Gastrocnemius medialis (tissue), 4 donors: ENCODE measurements at regions not wholly inside any gene's neighbourhood (a gene's known extent, or its start where the extent isn't known, plus 50 kb on each side); places are given as distances from the start of the nearest gene placed in this dataset.

Experiments used
- ATAC-seq, 2 donors: fragments of 150-250 bp; one replicate each; pipeline ENCODE4 v1.9.1; 2016
- DNase-seq, 2 donors: peaks; one replicate each; pipeline ENCODE4 v3.0.0-alpha.2; 2019
- H3K27ac ChIP-seq, 4 donors: fragments of 200-600 bp; sonication (generic); 1 replicate in 1 of 4; 2 replicates in 3 of 4; pipeline ENCODE4 v1.5.1; 2016 to 2018; ENCODE audit warnings: mild to moderate bottlenecking in 2 of 4, moderate library complexity in 1 of 4
- H3K27me3 ChIP-seq, 3 donors: fragments of 200-600 bp; sonication (generic) in 2 of 3; 1 replicate in 1 of 3; 2 replicates in 2 of 3; pipeline versions ENCODE4 v1.5.1 to v1.6.0; 2016 to 2019; ENCODE audit warnings: mild to moderate bottlenecking in 1 of 3, moderate library complexity in 1 of 3
- H3K36me3 ChIP-seq, 2 donors: fragments of 200-600 bp; sonication (generic) in 1 of 2; one replicate each; pipeline ENCODE4 v1.5.1; 2017 to 2018
- H3K4me1 ChIP-seq, 2 donors: fragments of 200-600 bp; sonication (generic) in 1 of 2; one replicate each; pipeline ENCODE4 v1.5.1; 2016 to 2017; ENCODE audit warnings: mild to moderate bottlenecking in 2 of 2
- H3K4me3 ChIP-seq, 4 donors: fragments of 200-600 bp; sonication (generic) in 3 of 4; 1 replicate in 1 of 4; 2 replicates in 3 of 4; pipeline ENCODE4 v1.5.1; 2016 to 2019; ENCODE audit warnings: mild to moderate bottlenecking in 2 of 4
- H3K9me3 ChIP-seq, 3 donors: fragments of 200-600 bp; sonication (generic) in 2 of 3; 1 replicate in 1 of 3; 2 replicates in 2 of 3; pipeline ENCODE4 v1.5.1; 2016 to 2019
- POLR2A ChIP-seq, 2 donors: fragments of 450-650 bp; IDR thresholded peaks; one replicate each; pipeline ENCODE4 v1.6.1; 2017; ENCODE audit warnings: antibody characterized with exemption in 2 of 2, mild to moderate bottlenecking in 2 of 2, moderate library complexity in 2 of 2
- in situ Hi-C, 4 donors: fragments of 200-750 bp; cut with MboI; loops; one replicate each; pipeline versions ENCODE4 v1.15.0 to v1.8.0; 2017; ENCODE audit warnings: low sequenced_read_pairs in 4 of 4
- intact Hi-C: fragments of 100-400 bp; cut with DNase I; formaldehyde crosslinking; loops from one replicate; pipeline ENCODE4 v1.15.1; 2023; ENCODE audit warnings: low total_unique reads
- TF ChIP-seq, protein P1 (sequence below), 5 experiments: fragments of 450-650 bp in 3 of 5; fragments of 200-600 bp in 2 of 5; sonication (generic) in 2 of 5; IDR thresholded peaks in 4 of 5; conservative IDR thresholded peaks in 1 of 5; 1 replicate in 4 of 5; 2 replicates in 1 of 5; pipeline ENCODE4 v1.5.1; 2016 to 2019; ENCODE audit warnings: antibody characterized with exemption in 5 of 5, mild to moderate bottlenecking in 3 of 5, moderate library complexity in 3 of 5

DNA sequence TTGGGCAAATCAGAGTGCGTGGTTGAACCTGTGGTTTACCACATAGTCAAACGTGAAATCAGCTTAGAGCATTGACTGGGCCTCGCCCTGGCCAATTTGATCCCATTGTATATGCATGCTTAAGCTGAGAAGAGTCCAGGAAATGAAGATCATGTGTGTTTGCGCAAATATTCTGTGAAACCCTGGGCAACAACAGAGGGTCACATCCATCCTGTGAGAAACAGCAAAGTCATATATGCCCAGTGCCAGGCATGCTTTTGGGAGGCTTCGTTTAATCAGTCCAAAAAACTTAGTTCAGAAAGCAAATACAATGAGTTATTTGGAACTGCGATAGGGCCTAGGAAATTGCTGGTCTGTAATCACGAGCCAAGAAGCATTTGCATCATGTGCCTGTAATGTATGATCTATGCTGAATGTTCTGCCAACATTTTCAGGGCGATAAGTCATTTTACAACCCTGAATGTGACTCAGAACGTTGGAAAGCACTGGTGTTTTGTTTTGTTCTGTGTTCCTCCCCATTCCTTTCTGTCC is 412.1 kb upstream of the CELF2 start:
- Histone ChIP-seq H3K4me1 (peaks cover 5 to 7% of the 10 kb centered on the region in 2 donors), H3K36me3 (no peaks in the 10 kb centered on the region), H3K4me3 (no peak overlapping the region), H3K27ac (peak overlapping the region; percentile 67 to 83 (median 76)), H3K9me3 (no peaks in the 10 kb centered on the region), H3K27me3 (no peaks in the 10 kb centered on the region)
- intact Hi-C loops, result no loop called here
- ATAC-seq (peak; percentile 99 to 100), DNase-seq (peak; percentile 64 to 65)
- in situ Hi-C loops, result no loop called here
- TF ChIP-seq, protein P1, sequence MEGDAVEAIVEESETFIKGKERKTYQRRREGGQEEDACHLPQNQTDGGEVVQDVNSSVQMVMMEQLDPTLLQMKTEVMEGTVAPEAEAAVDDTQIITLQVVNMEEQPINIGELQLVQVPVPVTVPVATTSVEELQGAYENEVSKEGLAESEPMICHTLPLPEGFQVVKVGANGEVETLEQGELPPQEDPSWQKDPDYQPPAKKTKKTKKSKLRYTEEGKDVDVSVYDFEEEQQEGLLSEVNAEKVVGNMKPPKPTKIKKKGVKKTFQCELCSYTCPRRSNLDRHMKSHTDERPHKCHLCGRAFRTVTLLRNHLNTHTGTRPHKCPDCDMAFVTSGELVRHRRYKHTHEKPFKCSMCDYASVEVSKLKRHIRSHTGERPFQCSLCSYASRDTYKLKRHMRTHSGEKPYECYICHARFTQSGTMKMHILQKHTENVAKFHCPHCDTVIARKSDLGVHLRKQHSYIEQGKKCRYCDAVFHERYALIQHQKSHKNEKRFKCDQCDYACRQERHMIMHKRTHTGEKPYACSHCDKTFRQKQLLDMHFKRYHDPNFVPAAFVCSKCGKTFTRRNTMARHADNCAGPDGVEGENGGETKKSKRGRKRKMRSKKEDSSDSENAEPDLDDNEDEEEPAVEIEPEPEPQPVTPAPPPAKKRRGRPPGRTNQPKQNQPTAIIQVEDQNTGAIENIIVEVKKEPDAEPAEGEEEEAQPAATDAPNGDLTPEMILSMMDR (IDR thresholded peaks at IDR 0.05 in 4 of 5, conservative IDR thresholded peaks at IDR 0.05 in 1 of 5), result no peak
- no peak for TF ChIP-seq POLR2A (IDR thresholded peaks at IDR 0.05)

DNA sequence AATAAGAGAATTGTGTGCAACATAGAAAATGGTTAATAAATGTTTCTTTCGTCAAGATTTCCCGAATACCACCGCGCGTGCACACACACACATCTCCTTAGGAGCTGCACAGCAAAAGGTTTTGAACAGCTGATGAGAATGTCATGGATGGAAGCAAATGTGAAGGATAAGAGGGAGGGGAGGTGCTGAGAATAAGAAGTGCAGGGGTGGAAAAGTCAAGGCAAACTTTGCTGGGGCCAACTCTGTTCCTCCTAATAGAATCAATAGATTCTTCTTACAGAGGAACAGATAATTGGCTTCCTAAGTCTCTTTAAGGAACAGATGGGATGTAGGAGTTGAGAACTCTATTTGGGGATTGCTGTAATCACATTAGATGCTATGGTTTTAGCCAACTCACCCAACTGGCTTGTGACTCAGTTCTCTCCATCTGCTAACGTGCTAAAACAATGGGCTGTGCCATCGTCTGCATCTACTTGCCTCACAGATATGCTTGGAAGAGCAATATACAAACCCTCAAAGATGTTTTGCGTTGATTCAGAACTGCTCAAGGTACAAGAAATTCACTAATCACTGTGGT is 408.2 kb upstream of the CELF2 start:
- TF ChIP-seq POLR2A (IDR thresholded peaks at IDR 0.05), result no peak
- TF ChIP-seq, protein P1 (IDR thresholded peaks at IDR 0.05 in 4 of 5, conservative IDR thresholded peaks at IDR 0.05 in 1 of 5), result no peak
- intact Hi-C loops (no loop called here), in situ Hi-C loops (no loop called here)
- Histone ChIP-seq H3K4me1 (peaks cover 5 to 7% of the 10 kb centered on the region in 2 donors), H3K9me3 (no peaks in the 10 kb centered on the region), H3K4me3 (no peak overlapping the region), H3K27ac (no peak overlapping the region), H3K27me3 (no peaks in the 10 kb centered on the region), H3K36me3 (no peaks in the 10 kb centered on the region)
- DNase-seq (no peak), ATAC-seq (no peak)

DNA sequence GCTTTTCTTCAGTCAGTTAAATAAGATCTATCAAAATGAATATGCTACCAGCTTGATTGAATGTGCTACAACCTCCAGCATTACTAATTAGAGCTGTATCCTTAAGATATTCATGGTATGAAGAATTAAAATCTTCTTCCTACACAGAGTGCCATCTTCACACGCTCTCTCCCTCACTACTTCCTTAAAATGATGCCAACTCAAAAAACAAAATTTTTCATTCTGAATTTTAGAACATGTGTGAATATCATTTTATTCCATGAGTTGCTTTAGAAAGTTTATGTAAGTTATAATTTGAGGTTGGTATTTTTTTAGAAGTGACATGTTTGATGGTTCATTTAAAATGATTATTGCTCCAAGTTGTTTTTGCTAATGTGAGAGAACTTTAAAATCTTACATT is 407.5 kb upstream of the CELF2 start:
- Histone ChIP-seq H3K27ac (no peak overlapping the region), H3K9me3 (no peaks in the 10 kb centered on the region), H3K4me1 (peaks cover 5 to 7% of the 10 kb centered on the region in 2 donors), H3K27me3 (no peaks in the 10 kb centered on the region), H3K36me3 (no peaks in the 10 kb centered on the region), H3K4me3 (no peak overlapping the region)
- in situ Hi-C loops (no loop called here), intact Hi-C loops (no loop called here)
- no peak for ATAC-seq
- TF ChIP-seq, protein P1 (IDR thresholded peaks at IDR 0.05 in 4 of 5, conservative IDR thresholded peaks at IDR 0.05 in 1 of 5), result no peak
- TF ChIP-seq POLR2A (IDR thresholded peaks at IDR 0.05), result no peak
- no peak for DNase-seq

DNA sequence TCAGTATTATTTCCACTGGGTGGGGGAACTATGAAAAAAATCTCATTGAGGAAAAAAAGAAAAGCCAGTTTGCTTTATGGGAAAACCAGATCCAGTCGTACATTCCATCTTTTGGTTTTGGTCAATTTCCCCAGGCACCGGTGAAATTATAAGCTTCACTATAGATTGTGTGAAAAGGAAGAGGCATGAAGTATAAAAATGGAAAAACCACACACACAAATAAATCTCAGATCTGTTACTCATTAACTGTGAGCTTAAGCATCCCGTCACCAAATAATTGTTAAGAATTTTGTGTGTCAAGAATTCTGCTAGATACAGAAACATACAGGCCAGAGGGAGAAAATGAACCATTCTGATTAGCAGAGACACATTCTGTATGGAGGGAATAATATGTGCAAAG is 405.5 kb upstream of the CELF2 start:
- no peaks in the 10 kb centered on the region for H3K4me1 ChIP-seq
- H3K27me3 ChIP-seq, result no peaks in the 10 kb centered on the region
- no peak for DNase-seq
- H3K36me3 ChIP-seq, result no peaks in the 10 kb centered on the region
- H3K4me3 ChIP-seq, result no peak overlapping the region
- no peaks in the 10 kb centered on the region for H3K9me3 ChIP-seq
- no peak for TF ChIP-seq POLR2A (IDR thresholded peaks at IDR 0.05)
- TF ChIP-seq, protein P1 (IDR thresholded peaks at IDR 0.05 in 4 of 5, conservative IDR thresholded peaks at IDR 0.05 in 1 of 5), result no peak
- ATAC-seq, result no peak
- intact Hi-C loops (no loop called here), in situ Hi-C loops (no loop called here)
- no peak overlapping the region for H3K27ac ChIP-seq
